ENCODE measurements at regions not wholly inside any gene's neighbourhood (a gene's known extent, or its start where the extent isn't known, plus 50 kb on each side); places are given as distances from the start of the nearest gene placed in this dataset.

- no peak for TF ChIP-seq AFF4 (CRISPR knock-in tag; IDR thresholded peaks at IDR 0.05; ENCODE audit: borderline replicate concordance)
- no peak for TF ChIP-seq GTF2I (CRISPR knock-in tag; conservative IDR thresholded peaks at IDR 0.05)
- no peak for TF ChIP-seq ESRRA (CRISPR knock-in tag; IDR thresholded peaks at IDR 0.05; ENCODE audit: borderline replicate concordance)
- TF ChIP-seq HMGXB4 (CRISPR knock-in tag; IDR thresholded peaks at IDR 0.05): no peak
- no peak for TF ChIP-seq TP53 (CRISPR knock-in tag; IDR thresholded peaks at IDR 0.05)
These were observed 298.4 kb downstream of the ADGRL2 start (continued) for GRCh38 chr1:82099170-82099569.

- no peaks in the 10 kb centered on the region for H3K27me3 Mint-ChIP-seq (ENCODE audit: low read depth)
- H3K36me3 Mint-ChIP-seq: no peaks in the 10 kb centered on the region
These were observed 293.4 kb downstream of the ADGRL2 start for GRCh38 chr1:82094136-82094535.

More at GRCh38 chr1:82094136-82094535, 293.4 kb downstream of the ADGRL2 start:
- DNase-seq (ENCODE audit: low spot score) (no peak), ATAC-seq (no peak)
- Mint-ChIP-seq H3K4me1 (no peaks in the 10 kb centered on the region), H3K27ac (no peak overlapping the region), H3K4me3 (no peak overlapping the region), H3K9me3 (no peaks in the 10 kb centered on the region)
- no peak for TF ChIP-seq MXD4 (CRISPR knock-in tag; IDR thresholded peaks at IDR 0.05; ENCODE audit: borderline replicate concordance)
- TF ChIP-seq ZNF512 (CRISPR knock-in tag; IDR thresholded peaks at IDR 0.05; ENCODE audit: borderline replicate concordance): no peak
- no peak for TF ChIP-seq SP1 (CRISPR knock-in tag; conservative IDR thresholded peaks at IDR 0.05)
- TF ChIP-seq KAT7 (CRISPR knock-in tag; IDR thresholded peaks at IDR 0.05; ENCODE audit: borderline replicate concordance): no peak
- no peak for TF ChIP-seq TP53 (CRISPR knock-in tag; IDR thresholded peaks at IDR 0.05)
- TF ChIP-seq GTF2I (CRISPR knock-in tag; conservative IDR thresholded peaks at IDR 0.05): no peak
- no peak for TF ChIP-seq PREB (CRISPR knock-in tag; IDR thresholded peaks at IDR 0.05; ENCODE audit: borderline replicate concordance)
- no peak for TF ChIP-seq MAX (CRISPR knock-in tag; IDR thresholded peaks at IDR 0.05)
- no peak for TF ChIP-seq MLX (CRISPR knock-in tag; IDR thresholded peaks at IDR 0.05)
- TF ChIP-seq ARID4B (CRISPR knock-in tag; IDR thresholded peaks at IDR 0.05; ENCODE audit: borderline replicate concordance): no peak
- no peak for TF ChIP-seq NFATC4 (CRISPR knock-in tag; IDR thresholded peaks at IDR 0.05)
- TF ChIP-seq USF1 (CRISPR knock-in tag; IDR thresholded peaks at IDR 0.05): no peak
- ChIA-PET CTCF (no interaction called here), POLR2A (no interaction called here)
